OCI-LY1 (cell line): ENCODE measurements at regions not wholly inside any gene's neighbourhood (a gene's known extent, or its start where the extent isn't known, plus 50 kb on each side); places are given as distances from the start of the nearest gene placed in this dataset.

Source experiments
- H2AFZ ChIP-seq: fragments of 200-600 bp; sonication (generic), shearing (Covaris generic); 2 replicates; pipeline ENCODE4 v1.6.0; 2014; ENCODE audit warnings: antibody characterized with exemption, mild to moderate bottlenecking, low read length
- H3F3A ChIP-seq: fragments of 200-600 bp; sonication (generic), shearing (Covaris generic); 2 replicates; pipeline ENCODE4 v1.6.0; 2014; ENCODE audit warnings: mild to moderate bottlenecking, antibody characterized with exemption, low read length, moderate library complexity; ENCODE audit not compliant: insufficient read depth
- H3K27ac ChIP-seq: fragments of 200-600 bp; sonication (generic); 2 replicates; pipeline ENCODE4 v1.5.1; 2014; ENCODE audit warnings: low read length, mixed run types, mild to moderate bottlenecking, low read depth; ENCODE audit not compliant: poor library complexity, severe bottlenecking
- H3K27me3 ChIP-seq: fragments of 200-600 bp; sonication (generic); 2 replicates; pipeline ENCODE4 v1.6.0; 2014; ENCODE audit warnings: antibody characterized with exemption, mild to moderate bottlenecking, low read length, moderate library complexity; ENCODE audit not compliant: insufficient read depth
- H3K36me3 ChIP-seq: fragments of 200-600 bp; sonication (generic); 2 replicates; pipeline ENCODE4 v1.6.1; 2014; ENCODE audit warnings: mild to moderate bottlenecking, antibody characterized with exemption, low read length, moderate library complexity, mixed read lengths; ENCODE audit not compliant: insufficient read depth
- H3K4me1 ChIP-seq: fragments of 200-600 bp; sonication (generic); 2 replicates; pipeline ENCODE4 v1.5.1; 2014; ENCODE audit warnings: mild to moderate bottlenecking, low read length, moderate library complexity; ENCODE audit not compliant: insufficient read depth, severe bottlenecking
- H3K4me2 ChIP-seq: fragments of 200-600 bp; sonication (generic), shearing (Covaris generic); 2 replicates; pipeline ENCODE4 v1.6.1; 2014; ENCODE audit warnings: low read length
- H3K4me3 ChIP-seq: fragments of 200-600 bp; sonication (generic); 2 replicates; pipeline ENCODE4 v1.5.1; 2014; ENCODE audit warnings: low read length, low read depth, mild to moderate bottlenecking, mixed read lengths; ENCODE audit not compliant: poor library complexity, severe bottlenecking
- H3K79me2 ChIP-seq: fragments of 200-600 bp; shearing (Covaris generic); 2 replicates; pipeline ENCODE4 v1.6.1; 2016; ENCODE audit warnings: mixed run types, low read length, mixed read lengths; ENCODE audit not compliant: insufficient read depth
- H3K9ac ChIP-seq: fragments of 200-600 bp; sonication (generic), shearing (Covaris generic); 2 replicates; pipeline ENCODE4 v1.6.1; 2014; ENCODE audit warnings: mild to moderate bottlenecking, low read length, mixed read lengths
- H3K9me2 ChIP-seq: fragments of 200-600 bp; sonication (generic), shearing (Covaris generic); 2 replicates; pipeline ENCODE4 v1.6.1; 2014; ENCODE audit warnings: low read depth, mild to moderate bottlenecking, low read length, mixed read lengths
- H3K9me3 ChIP-seq: fragments of 200-600 bp; shearing (Covaris generic); 2 replicates; pipeline ENCODE4 v1.6.1; 2014; ENCODE audit warnings: low read length, mixed read lengths
- H4K20me1 ChIP-seq: fragments of 200-600 bp; sonication (generic), shearing (Covaris generic); 2 replicates; pipeline ENCODE4 v1.6.0; 2016; ENCODE audit warnings: mild to moderate bottlenecking, low read length; ENCODE audit not compliant: insufficient read depth
- EZH2 ChIP-seq: fragments of 200-600 bp; sonication (generic), shearing (Covaris generic); IDR thresholded peaks from 2 replicates; pipeline ENCODE4 v1.8.0; 2017; ENCODE audit warnings: borderline replicate concordance, mixed run types, mild to moderate bottlenecking, antibody characterized with exemption, low read length, moderate library complexity, mixed read lengths
- TF ChIP-seq, protein P1 (sequence below): fragments of 200-600 bp; sonication (generic), shearing (Covaris generic); IDR thresholded peaks from 2 replicates; pipeline ENCODE4 v1.5.1; 2017; ENCODE audit warnings: mild to moderate bottlenecking, antibody characterized with exemption, low read length, moderate library complexity, mixed read lengths

DNA sequence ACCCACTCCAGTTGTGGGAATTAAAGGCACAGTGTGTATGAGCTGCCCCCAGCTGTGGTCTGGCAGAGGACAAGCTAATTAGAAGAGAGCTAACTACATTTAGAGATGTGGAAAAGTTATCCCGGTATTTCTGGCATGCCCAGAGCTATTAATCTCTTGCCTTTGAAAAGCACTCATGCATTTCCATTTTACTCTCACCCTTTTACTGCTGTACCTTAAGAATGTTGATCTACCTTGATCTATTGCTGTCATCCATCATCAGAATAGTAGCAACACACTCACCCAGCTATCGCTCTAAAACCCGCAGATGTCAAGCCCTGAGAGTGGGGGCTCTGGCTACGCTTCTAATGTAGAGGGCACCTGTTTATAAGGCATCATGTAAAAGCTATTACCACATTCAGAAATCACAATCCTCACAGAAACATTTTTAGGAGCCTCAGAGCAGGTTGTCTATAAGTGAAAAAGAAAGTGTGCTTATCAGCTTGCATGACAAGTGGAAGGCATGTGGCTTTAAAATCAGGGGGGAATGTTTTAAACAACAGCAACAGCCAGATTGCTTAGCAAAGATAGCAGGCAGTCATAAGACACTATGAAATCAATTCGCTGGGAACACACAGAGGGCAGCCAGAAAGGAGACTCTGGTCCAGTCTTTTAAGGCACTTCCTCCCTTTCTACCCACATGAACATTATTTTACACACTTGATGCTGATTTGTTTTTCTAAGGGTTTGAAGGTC is 224.2 kb upstream of the IRS2 start:
- H2AFZ ChIP-seq: no peak overlapping the region
- no peaks in the 10 kb centered on the region for H3F3A ChIP-seq
- no peaks in the 10 kb centered on the region for H3K27me3 ChIP-seq
- no peak overlapping the region for H3K27ac ChIP-seq
- H3K79me2 ChIP-seq: no peaks in the 10 kb centered on the region
- TF ChIP-seq, protein P1, sequence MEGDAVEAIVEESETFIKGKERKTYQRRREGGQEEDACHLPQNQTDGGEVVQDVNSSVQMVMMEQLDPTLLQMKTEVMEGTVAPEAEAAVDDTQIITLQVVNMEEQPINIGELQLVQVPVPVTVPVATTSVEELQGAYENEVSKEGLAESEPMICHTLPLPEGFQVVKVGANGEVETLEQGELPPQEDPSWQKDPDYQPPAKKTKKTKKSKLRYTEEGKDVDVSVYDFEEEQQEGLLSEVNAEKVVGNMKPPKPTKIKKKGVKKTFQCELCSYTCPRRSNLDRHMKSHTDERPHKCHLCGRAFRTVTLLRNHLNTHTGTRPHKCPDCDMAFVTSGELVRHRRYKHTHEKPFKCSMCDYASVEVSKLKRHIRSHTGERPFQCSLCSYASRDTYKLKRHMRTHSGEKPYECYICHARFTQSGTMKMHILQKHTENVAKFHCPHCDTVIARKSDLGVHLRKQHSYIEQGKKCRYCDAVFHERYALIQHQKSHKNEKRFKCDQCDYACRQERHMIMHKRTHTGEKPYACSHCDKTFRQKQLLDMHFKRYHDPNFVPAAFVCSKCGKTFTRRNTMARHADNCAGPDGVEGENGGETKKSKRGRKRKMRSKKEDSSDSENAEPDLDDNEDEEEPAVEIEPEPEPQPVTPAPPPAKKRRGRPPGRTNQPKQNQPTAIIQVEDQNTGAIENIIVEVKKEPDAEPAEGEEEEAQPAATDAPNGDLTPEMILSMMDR: no peak
- no peak for TF ChIP-seq EZH2
- H3K4me1 ChIP-seq: no peaks in the 10 kb centered on the region
- no peaks in the 10 kb centered on the region for H4K20me1 ChIP-seq
- H3K9me3 ChIP-seq: no peaks in the 10 kb centered on the region
- H3K36me3 ChIP-seq: no peaks in the 10 kb centered on the region
- no peaks in the 10 kb centered on the region for H3K9me2 ChIP-seq
- no peak overlapping the region for H3K4me3 ChIP-seq
- no peak overlapping the region for H3K9ac ChIP-seq
- H3K4me2 ChIP-seq: no peak overlapping the region

DNA sequence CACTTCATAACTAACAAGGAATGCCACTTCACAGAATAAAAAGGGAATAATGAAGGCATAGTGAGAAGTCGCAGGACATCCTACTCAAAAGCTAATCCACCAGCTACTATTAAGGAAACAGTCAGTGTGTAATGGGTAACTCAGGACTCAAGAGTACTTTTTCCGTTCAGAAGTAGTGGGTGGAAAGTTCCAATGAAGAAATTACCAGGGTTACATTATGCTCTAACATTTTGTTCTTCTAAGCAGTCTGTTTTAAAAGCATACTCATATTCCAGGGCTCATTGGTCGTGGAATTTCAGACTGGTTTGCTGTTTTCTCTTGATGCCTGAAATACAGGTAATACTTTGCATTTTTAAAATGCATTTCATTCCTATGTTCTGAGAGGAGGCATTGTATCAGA is 222.4 kb upstream of the IRS2 start:
- H3K9me3 ChIP-seq: no peaks in the 10 kb centered on the region
- TF ChIP-seq, protein P1: no peak
- no peak for TF ChIP-seq EZH2
- H3K27me3 ChIP-seq: no peaks in the 10 kb centered on the region
- no peak overlapping the region for H3K9ac ChIP-seq
- no peaks in the 10 kb centered on the region for H3K9me2 ChIP-seq
- no peaks in the 10 kb centered on the region for H4K20me1 ChIP-seq
- no peaks in the 10 kb centered on the region for H3K4me1 ChIP-seq
- H3K27ac ChIP-seq: no peak overlapping the region
- no peaks in the 10 kb centered on the region for H3F3A ChIP-seq
- no peak overlapping the region for H3K4me3 ChIP-seq
- no peak overlapping the region for H2AFZ ChIP-seq
- no peaks in the 10 kb centered on the region for H3K79me2 ChIP-seq
- no peaks in the 10 kb centered on the region for H3K36me3 ChIP-seq
- H3K4me2 ChIP-seq: no peak overlapping the region

DNA sequence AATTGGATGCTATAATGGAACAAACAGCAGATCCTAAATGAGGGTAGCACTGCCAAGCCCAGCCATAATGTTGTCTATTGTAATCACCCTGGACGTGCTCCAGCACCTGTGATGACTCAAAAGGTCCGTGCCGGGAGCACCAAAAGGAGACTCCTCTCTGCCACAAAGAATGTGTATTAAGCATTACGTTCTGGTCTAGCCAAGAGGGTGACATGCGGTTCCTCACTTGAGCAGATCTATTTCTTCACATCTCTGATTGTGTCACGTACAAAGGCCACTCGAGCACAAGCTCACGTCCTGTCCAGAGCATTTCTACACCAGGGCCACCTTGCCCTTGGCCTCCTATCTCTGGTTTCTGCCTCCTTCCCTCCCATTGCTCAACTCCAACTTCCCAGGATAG is 219.9 kb upstream of the IRS2 start:
- no peaks in the 10 kb centered on the region for H3K4me1 ChIP-seq
- TF ChIP-seq, protein P1: no peak
- no peak for TF ChIP-seq EZH2
- no peaks in the 10 kb centered on the region for H3K36me3 ChIP-seq
- no peak overlapping the region for H3K9ac ChIP-seq
- no peaks in the 10 kb centered on the region for H3F3A ChIP-seq
- no peaks in the 10 kb centered on the region for H4K20me1 ChIP-seq
- H3K9me2 ChIP-seq: no peaks in the 10 kb centered on the region
- H3K27ac ChIP-seq: no peak overlapping the region
- H3K9me3 ChIP-seq: no peaks in the 10 kb centered on the region
- H3K79me2 ChIP-seq: no peaks in the 10 kb centered on the region
- H2AFZ ChIP-seq: no peak overlapping the region
- H3K4me3 ChIP-seq: no peak overlapping the region
- no peak overlapping the region for H3K4me2 ChIP-seq
- peaks cover 4% of the 10 kb centered on the region; the same call in 1 of the 2 replicates for H3K27me3 ChIP-seq
